Lower lobe of right lung (tissue), 2 donors: ENCODE measurements at regions not wholly inside any gene's neighbourhood (a gene's known extent, or its start where the extent isn't known, plus 50 kb on each side); places are given as distances from the start of the nearest gene placed in this dataset.
A peak's percentile ranks its signal among the peaks of the same experiment; 100 is the strongest.

Experiments
- ATAC-seq, 2 donors: fragments of 200-7000 bp; cut with Tn5 transposase; one replicate each; pipeline ENCODE4 v1.9.1; 2020 to 2022; ENCODE audit warnings: mild to moderate bottlenecking in 2 of 2, moderate library complexity in 2 of 2
- DNase-seq: peaks from one replicate; pipeline ENCODE4 v3.0.0-alpha.2; 2020
- H3K27ac ChIP-seq: fragments of 200-600 bp; one replicate; pipeline ENCODE4 v1.8.0; 2022
- H3K27me3 ChIP-seq: fragments of 200-600 bp; one replicate; pipeline ENCODE4 v1.8.0; 2022; ENCODE audit warnings: low read depth
- H3K36me3 ChIP-seq: fragments of 200-600 bp; one replicate; pipeline ENCODE4 v1.8.0; 2022; ENCODE audit warnings: mild to moderate bottlenecking
- H3K4me1 ChIP-seq: fragments of 200-600 bp; one replicate; pipeline ENCODE4 v1.8.0; 2022
- H3K4me3 ChIP-seq: fragments of 200-600 bp; one replicate; pipeline ENCODE4 v1.8.0; 2022; ENCODE audit warnings: mild to moderate bottlenecking
- H3K9me3 ChIP-seq: fragments of 200-600 bp; one replicate; pipeline ENCODE4 v1.8.0; 2022
- intact Hi-C: fragments of 100-400 bp; cut with DNase I; formaldehyde crosslinking; loops from one replicate; pipeline ENCODE4 v1.11.0; 2022
- TF ChIP-seq, protein P1 (sequence below): fragments of 200-600 bp; IDR thresholded peaks from one replicate; pipeline ENCODE4 v1.8.0; 2022; ENCODE audit warnings: antibody characterized with exemption, mild to moderate bottlenecking
- donor health status: DM: no; HTN: yes; CAD: no; lungs with severe emphysema.

DNA sequence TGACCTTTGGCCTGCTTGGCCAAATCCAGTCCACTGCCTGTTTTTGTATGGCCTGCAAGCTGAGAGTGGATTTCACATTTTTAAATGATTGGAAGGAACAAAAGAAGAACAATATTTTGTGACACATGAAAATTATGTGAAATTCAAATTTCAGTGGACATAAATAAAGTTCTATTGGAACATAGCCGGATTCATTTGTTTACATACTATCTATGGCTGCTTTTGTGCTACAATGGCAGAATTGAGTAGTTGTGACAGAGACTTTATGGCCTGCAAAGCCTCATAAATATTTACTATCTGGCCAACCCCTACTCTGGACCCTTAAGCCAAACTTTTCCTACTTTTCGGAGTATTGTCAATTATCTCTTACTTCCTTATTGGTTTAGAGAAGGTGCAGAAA is 66.6 kb upstream of the IPO9 start:
- Histone ChIP-seq H3K27ac (no peak overlapping the region), H3K4me1 (peaks cover 9% of the 10 kb centered on the region), H3K36me3 (no peaks in the 10 kb centered on the region), H3K9me3 (no peaks in the 10 kb centered on the region), H3K4me3 (no peak overlapping the region), H3K27me3 (no peaks in the 10 kb centered on the region)
- TF ChIP-seq, protein P1, sequence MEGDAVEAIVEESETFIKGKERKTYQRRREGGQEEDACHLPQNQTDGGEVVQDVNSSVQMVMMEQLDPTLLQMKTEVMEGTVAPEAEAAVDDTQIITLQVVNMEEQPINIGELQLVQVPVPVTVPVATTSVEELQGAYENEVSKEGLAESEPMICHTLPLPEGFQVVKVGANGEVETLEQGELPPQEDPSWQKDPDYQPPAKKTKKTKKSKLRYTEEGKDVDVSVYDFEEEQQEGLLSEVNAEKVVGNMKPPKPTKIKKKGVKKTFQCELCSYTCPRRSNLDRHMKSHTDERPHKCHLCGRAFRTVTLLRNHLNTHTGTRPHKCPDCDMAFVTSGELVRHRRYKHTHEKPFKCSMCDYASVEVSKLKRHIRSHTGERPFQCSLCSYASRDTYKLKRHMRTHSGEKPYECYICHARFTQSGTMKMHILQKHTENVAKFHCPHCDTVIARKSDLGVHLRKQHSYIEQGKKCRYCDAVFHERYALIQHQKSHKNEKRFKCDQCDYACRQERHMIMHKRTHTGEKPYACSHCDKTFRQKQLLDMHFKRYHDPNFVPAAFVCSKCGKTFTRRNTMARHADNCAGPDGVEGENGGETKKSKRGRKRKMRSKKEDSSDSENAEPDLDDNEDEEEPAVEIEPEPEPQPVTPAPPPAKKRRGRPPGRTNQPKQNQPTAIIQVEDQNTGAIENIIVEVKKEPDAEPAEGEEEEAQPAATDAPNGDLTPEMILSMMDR = no peak
- no peak for ATAC-seq
- intact Hi-C loops = no loop called here
- no peak for DNase-seq

DNA sequence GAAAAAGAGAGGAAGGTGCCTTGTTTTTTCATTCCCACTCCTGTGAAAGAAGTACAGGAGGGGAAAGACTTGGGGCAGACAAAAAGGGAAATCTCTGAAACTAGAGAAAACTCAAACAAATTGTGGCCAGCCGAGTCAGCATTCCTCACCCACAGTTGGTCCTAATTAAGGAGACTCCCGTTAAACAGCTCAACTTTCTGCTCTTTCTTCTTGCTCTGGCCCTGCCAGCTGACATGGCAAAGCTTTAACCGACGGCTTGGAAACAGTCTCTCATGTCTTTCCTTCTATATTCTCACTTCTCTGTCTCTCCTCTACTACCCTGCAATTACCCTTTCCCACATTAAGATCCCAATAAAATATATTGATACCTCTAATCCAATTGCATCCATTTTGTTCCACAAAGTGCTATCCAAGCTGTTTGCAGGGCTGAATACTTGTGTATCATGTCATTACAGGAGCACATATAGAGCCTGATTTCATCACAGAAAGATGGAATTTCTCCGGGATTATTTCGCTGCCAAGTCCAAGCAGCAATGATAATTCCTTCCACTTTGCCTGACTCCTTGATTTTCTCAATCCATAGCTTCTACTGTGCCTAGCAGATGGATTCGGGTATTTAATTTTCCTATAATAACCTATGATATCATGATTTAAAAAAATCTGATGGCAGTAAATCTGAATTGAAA is 65.4 kb upstream of the IPO9 start:
- ATAC-seq (no peak), DNase-seq (no peak)
- H3K4me1 ChIP-seq = no peaks in the 10 kb centered on the region
- H3K36me3 ChIP-seq = no peaks in the 10 kb centered on the region
- H3K4me3 ChIP-seq = no peak overlapping the region
- no peaks in the 10 kb centered on the region for H3K9me3 ChIP-seq
- no peak overlapping the region for H3K27ac ChIP-seq
- intact Hi-C loops = no loop called here
- TF ChIP-seq, protein P1 = no peak
- H3K27me3 ChIP-seq = no peaks in the 10 kb centered on the region

DNA sequence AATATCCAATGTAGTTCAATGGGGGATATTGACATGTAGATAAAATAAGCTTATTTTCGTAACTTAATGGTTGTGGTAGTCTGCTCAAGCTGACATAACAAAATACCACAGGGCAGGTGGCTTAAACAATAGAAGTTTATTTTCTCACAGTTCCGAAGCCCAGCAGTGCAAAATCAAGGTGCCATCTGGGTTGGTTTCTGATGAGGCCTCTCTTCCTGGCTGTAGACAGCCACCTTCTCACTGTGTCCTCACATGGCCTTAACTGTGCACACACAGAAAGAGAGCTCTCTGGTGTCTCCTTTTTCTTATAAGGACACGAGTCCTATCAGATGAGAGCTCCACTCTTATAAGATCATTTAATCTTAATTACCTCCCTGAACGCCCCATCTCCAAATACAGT is 64.8 kb upstream of the IPO9 start:
- intact Hi-C loops = no loop called here
- Histone ChIP-seq H3K4me1 (no peaks in the 10 kb centered on the region), H3K4me3 (no peak overlapping the region), H3K27me3 (no peaks in the 10 kb centered on the region), H3K9me3 (no peaks in the 10 kb centered on the region), H3K27ac (no peak overlapping the region), H3K36me3 (no peaks in the 10 kb centered on the region)
- ATAC-seq (no peak), DNase-seq (no peak)
- TF ChIP-seq, protein P1 = no peak

DNA sequence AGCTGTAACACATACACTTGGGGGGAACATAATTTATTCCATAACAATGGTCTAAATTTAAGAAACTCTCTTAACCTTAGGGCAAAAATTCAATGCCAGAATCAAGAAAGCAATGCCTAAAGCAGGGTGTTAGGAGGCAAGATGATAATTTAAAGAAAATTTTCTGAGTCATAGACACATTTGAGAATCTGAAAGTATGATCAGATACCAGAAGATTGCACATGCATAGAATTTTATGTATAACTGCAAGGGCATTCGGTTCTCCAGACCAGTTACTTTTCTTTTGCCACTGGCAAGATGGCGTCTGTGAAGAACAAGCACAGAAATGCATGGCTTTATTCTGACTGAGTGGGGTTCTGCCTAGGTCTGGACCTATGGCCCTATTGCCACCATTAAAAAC is 64.4 kb upstream of the IPO9 start:
- intact Hi-C loops = no loop called here

DNA sequence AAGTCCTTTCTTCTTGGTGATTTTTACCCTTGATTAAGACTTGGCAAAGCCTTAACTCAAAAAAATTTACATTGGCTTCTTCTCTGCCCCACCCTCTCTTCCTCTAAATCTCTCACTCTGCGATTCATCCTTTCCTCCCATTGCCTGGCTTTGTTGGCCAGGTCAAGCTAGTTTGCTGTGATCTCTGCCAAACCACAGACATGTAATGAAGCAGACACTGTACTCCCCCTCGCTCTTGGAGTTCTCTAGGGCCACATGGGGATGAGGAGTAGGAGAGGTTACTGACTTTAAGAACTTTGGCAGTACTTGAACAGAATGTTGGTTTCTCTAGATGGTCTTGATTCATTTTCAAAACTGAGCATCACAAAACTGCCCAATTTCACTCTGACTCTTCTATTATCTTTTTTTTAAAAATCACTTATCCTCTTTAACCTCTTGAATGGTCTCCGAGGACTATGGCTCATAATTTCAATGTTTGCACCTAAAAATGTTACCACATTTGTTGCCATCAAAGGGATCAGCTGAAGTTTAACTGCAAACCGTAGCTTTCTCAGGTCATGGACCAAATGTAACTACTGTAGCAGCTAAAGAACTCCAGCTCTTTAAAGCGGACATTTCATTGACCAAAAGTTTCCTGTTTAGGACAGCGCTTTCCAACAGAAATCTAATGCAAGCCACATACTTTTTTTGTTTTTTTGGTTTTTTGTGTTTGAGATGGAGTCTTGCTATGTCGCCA is 62.7 kb upstream of the IPO9 start:
- TF ChIP-seq, protein P1 = no peak
- no peaks in the 10 kb centered on the region for H3K4me1 ChIP-seq
- intact Hi-C loops = no loop called here
- ATAC-seq (peak in 1 of 2 donors; percentile 29), DNase-seq (no peak)
- H3K4me3 ChIP-seq = no peak overlapping the region
- peaks cover 2% of the 10 kb centered on the region for H3K9me3 ChIP-seq
- no peak overlapping the region for H3K27ac ChIP-seq
- H3K27me3 ChIP-seq = no peaks in the 10 kb centered on the region
- no peaks in the 10 kb centered on the region for H3K36me3 ChIP-seq

More for the DNA sequence above, 64.4 kb upstream of the IPO9 start:
- Histone ChIP-seq H3K27ac (no peak overlapping the region), H3K27me3 (no peaks in the 10 kb centered on the region), H3K4me3 (no peak overlapping the region), H3K9me3 (no peaks in the 10 kb centered on the region), H3K36me3 (no peaks in the 10 kb centered on the region), H3K4me1 (no peaks in the 10 kb centered on the region)
- DNase-seq = no peak
- TF ChIP-seq, protein P1 = no peak
- no peak for ATAC-seq
